ENCODE measurements at regions not wholly inside any gene's neighbourhood (a gene's known extent, or its start where the extent isn't known, plus 50 kb on each side); places are given as distances from the start of the nearest gene placed in this dataset.

GRCh38 chr22:49359076-49359475 is 468.6 kb downstream of the BRD1 start (continued):
- TF ChIP-seq EZH2phosphoT487 (IDR thresholded peaks at IDR 0.05; ENCODE audit: borderline replicate concordance), result no peak

GRCh38 chr22:49357661-49358440 is 469.8 kb downstream of the BRD1 start:
- Histone ChIP-seq H2AFZ (ENCODE audit: low read depth, low read length, poor library complexity, severe bottlenecking) (no peak overlapping the region), H3K27ac (ENCODE audit: low read depth, low read length) (no peak overlapping the region), H3K79me2 (ENCODE audit: insufficient read depth, low read length) (no peaks in the 10 kb centered on the region), H4K20me1 (ENCODE audit: insufficient read depth) (no peaks in the 10 kb centered on the region; the same call in 1 of the 2 replicates), H3K9me3 (ENCODE audit: control insufficient read depth in 1 of 2, insufficient read depth in 1 of 2, low read depth in 1 of 2, low read length in 2 of 2) (no peaks in the 10 kb centered on the region), H3K9me2 (ENCODE audit: insufficient read depth) (no peaks in the 10 kb centered on the region), H3K36me3 (ENCODE audit: control insufficient read depth in 1 of 2, insufficient read depth in 2 of 2, low read length in 2 of 2) (no peaks in the 10 kb centered on the region), H3K4me2 (ENCODE audit: low read length) (no peak overlapping the region), H3K4me1 (ENCODE audit: control insufficient read depth in 1 of 2, insufficient read depth in 2 of 2, low read length in 2 of 2) (no peaks in the 10 kb centered on the region), H3K27me3 (ENCODE audit: insufficient read depth, low read length) (peaks cover 85% of the 10 kb centered on the region), H3K9ac (ENCODE audit: low read length) (no peak overlapping the region), H3K4me3 (replicated peaks in 1 of 2; ENCODE audit: low read depth in 1 of 2, low read length in 2 of 2) (no peak overlapping the region)
- ATAC-seq (no peak), DNase-seq (ENCODE audit: low read depth, low spot score) (no peak)
- TF ChIP-seq SP1 (IDR thresholded peaks at IDR 0.05; ENCODE audit: low read depth), result no peak
- no peak for TF ChIP-seq POLR2A (IDR thresholded peaks at IDR 0.05; ENCODE audit: borderline replicate concordance, extremely low read depth, insufficient read depth, insufficient read length)
- TF ChIP-seq TCF7L2 (IDR thresholded peaks at IDR 0.05; ENCODE audit: borderline replicate concordance, extremely low read depth, insufficient read depth, insufficient read length), result no peak
- TF ChIP-seq ELF1 (IDR thresholded peaks at IDR 0.05; ENCODE audit: borderline replicate concordance, low read depth), result no peak
- no peak for TF ChIP-seq EZH2phosphoT487 (IDR thresholded peaks at IDR 0.05; ENCODE audit: borderline replicate concordance)
- no peak for TF ChIP-seq POLR2AphosphoS5 (IDR thresholded peaks at IDR 0.05; ENCODE audit: low read depth, low read length)
- no peak for TF ChIP-seq ZNF274 (IDR thresholded peaks at IDR 0.05; ENCODE audit: low read depth, low read length)
- no peak for TF ChIP-seq FOSL1 (IDR thresholded peaks at IDR 0.05; ENCODE audit: low read depth)
- no peak for TF ChIP-seq ATF3 (IDR thresholded peaks at IDR 0.05)
- no peak for TF ChIP-seq SRF (IDR thresholded peaks at IDR 0.05; ENCODE audit: low read depth)
- TF ChIP-seq MAX (IDR thresholded peaks at IDR 0.05), result no peak
- TF ChIP-seq EZH2 (IDR thresholded peaks at IDR 0.05), result no peak
- no peak for TF ChIP-seq ZFX (IDR thresholded peaks at IDR 0.05)
- TF ChIP-seq CEBPB (IDR thresholded peaks at IDR 0.05; ENCODE audit: low read depth), result no peak
- TF ChIP-seq SIN3A (IDR thresholded peaks at IDR 0.05; ENCODE audit: low read depth), result no peak
- no peak for TF ChIP-seq CTCF (IDR thresholded peaks at IDR 0.05 in 2 of 3, conservative IDR thresholded peaks at IDR 0.05 in 1 of 3; ENCODE audit: borderline replicate concordance in 1 of 3, insufficient read depth in 1 of 3, low read depth in 2 of 3, low read length in 2 of 3)
- TF ChIP-seq ZBTB33 (IDR thresholded peaks at IDR 0.05; ENCODE audit: extremely low read depth, insufficient replicate concordance, low read length), result no peak
- ChIA-PET CTCF (no interaction called here), POLR2A (no interaction called here), RAD21 (ENCODE audit: low non-redundant PET in 1 of 2, low total read pairs in 2 of 2, uncharacterized antibody in 2 of 2, unreplicated experiment in 2 of 2) (no interaction called here)
- no TSS peak for BruUV-seq (replicated peaks)
- intact Hi-C loops (cut with micrococcal nuclease), result no loop called here
